ENCODE measurements at regions not wholly inside any gene's neighbourhood (a gene's known extent, or its start where the extent isn't known, plus 50 kb on each side); places are given as distances from the start of the nearest gene placed in this dataset.

DNA sequence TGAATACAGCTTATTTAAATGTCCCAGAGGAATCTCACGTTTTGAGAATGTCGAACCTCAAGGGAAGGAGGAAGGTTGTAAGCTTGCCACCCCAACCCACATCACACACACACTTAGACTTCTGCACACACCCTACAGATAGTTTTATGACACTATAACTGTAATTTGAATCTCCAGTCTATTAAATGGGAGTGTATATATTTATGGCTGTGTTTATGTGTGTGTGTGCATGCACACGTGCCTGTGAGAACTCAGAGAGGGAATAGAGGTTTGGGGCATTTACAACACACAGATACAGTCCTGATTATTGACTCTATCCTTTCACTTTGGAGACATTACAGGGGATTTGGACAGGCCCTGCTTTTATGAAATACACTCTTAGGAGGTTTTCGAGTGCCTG lies 171.5 kb upstream of the MAF start:
- TF ChIP-seq, protein P1, sequence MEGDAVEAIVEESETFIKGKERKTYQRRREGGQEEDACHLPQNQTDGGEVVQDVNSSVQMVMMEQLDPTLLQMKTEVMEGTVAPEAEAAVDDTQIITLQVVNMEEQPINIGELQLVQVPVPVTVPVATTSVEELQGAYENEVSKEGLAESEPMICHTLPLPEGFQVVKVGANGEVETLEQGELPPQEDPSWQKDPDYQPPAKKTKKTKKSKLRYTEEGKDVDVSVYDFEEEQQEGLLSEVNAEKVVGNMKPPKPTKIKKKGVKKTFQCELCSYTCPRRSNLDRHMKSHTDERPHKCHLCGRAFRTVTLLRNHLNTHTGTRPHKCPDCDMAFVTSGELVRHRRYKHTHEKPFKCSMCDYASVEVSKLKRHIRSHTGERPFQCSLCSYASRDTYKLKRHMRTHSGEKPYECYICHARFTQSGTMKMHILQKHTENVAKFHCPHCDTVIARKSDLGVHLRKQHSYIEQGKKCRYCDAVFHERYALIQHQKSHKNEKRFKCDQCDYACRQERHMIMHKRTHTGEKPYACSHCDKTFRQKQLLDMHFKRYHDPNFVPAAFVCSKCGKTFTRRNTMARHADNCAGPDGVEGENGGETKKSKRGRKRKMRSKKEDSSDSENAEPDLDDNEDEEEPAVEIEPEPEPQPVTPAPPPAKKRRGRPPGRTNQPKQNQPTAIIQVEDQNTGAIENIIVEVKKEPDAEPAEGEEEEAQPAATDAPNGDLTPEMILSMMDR (conservative IDR thresholded peaks at IDR 0.05), result no peak
- no peak for TF ChIP-seq ZFX (IDR thresholded peaks at IDR 0.05)

All from C4-2B (cell line).